H4 (cell line): ENCODE measurements at regions not wholly inside any gene's neighbourhood (a gene's known extent, or its start where the extent isn't known, plus 50 kb on each side); places are given as distances from the start of the nearest gene placed in this dataset.
"Not testable (repeated sequence)": the region's sequence is repeated elsewhere in the genome, so short reads cannot be mapped to it uniquely, and the experiment has no call there.

Experiments used
- DNase-seq: peaks from one replicate; pipeline ENCODE4 v3.0.0-alpha.2; 2015; ENCODE audit warnings: low spot score

DNA sequence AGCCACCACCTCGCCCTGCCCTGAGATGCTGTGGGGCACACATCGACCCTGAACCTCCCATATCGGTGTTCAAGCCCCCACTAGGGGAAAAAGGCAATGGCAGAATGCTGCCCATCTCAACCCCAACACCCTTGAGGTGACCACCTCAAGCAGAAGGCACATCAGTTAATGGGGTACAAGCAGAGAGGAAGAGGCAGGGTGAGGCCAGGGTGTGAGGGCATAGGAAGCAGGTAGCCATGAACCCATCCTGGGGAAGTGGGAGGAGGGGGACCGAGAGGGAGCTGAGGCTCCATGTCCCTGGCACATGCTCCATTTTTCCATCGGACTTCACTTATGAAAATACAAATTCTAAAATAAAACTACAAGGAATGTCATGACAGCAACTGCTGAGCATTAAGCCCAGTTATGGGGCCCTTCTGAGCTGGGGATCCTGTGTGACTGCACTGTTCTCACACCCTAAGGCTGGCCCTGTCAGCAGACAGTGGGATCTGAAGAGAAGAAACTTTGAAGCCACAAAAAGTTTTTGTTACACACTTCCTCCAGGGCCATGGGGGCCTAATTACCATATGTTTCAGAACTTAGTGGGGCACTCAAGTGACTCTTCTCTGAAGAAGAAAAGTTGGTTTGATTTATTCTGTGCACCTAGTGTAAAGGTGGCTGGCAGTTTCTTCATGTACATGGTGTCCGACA, 68.2 kb upstream of the FAM241A start:
- DNase-seq = no peak

DNA sequence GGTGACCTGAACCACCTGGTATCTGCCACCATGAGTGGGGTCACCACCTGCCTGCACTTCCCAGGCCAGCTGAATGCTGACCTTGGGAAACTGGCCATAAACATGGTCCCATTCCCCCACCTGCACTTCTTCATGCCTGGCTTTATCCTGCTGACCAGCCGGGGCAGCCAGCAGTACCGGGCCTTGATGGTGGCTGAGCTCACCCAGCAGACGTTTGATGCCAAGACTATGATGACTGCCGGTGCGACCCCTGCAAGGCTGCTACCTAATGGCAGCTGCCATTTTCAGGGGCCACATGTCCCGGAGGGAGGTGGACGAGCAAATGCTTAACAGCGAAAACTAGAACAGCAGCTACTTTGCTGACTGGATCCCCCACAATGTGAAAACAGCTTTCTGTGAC, 67.5 kb upstream of the FAM241A start:
- no peak for DNase-seq

DNA sequence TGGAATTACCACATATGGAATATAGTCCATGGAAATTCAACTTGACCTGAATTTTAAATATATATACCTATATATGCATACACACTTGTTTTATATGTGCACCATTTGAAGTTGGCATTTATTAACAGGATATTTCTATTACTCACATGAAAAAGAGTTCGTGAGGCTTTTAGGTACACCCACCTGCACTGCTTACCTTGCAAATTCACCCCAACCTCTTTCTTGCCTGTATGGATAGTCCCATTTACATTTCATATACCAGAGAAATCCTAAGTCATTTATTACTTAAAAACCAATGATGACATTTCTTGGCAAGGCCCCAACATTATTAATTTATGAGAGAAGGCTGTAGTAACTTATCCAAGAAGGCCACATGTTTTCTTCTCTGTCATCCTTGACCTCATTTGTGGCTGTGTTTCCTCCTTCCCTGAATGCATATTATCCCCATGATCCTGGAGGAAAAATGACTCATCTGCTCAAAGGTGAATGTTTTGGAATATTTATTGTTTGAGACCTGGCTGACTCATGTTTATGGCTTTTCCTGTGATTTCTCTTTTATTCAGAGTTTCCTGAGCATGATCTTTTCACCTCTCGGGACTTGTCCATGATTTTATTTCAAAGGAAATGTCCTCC, 62.2 kb upstream of the FAM241A start:
- DNase-seq = peak; percentile 80

GRCh38 chr4:112083587-112084347, 61.5 kb upstream of the FAM241A start:
- peak; percentile 20 for DNase-seq

GRCh38 chr4:112085156-112086035, 59.9 kb upstream of the FAM241A start:
- no peak for DNase-seq

DNA sequence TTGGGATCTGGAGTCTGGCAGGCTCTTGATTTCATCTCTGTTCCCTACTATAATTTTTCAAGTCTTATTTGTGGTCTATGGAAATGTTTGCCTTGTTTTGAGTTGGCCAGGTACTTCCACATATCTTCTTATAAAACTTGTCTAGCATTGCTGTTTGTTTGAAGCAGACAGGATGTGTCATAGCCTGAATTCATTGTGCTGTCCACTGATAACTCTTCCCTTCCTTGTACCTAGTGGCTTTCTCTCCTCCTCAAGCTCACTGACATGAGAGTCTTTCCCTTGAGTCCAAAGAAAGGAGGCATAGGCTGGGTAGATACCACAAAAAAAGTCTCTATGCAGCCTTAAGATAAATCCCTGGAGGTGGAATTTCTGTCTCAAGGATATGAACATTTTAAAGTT, 59.2 kb upstream of the FAM241A start:
- DNase-seq = no peak

GRCh38 chr4:112086661-112087060, 58.6 kb upstream of the FAM241A start:
- not testable (repeated sequence) for DNase-seq

DNA sequence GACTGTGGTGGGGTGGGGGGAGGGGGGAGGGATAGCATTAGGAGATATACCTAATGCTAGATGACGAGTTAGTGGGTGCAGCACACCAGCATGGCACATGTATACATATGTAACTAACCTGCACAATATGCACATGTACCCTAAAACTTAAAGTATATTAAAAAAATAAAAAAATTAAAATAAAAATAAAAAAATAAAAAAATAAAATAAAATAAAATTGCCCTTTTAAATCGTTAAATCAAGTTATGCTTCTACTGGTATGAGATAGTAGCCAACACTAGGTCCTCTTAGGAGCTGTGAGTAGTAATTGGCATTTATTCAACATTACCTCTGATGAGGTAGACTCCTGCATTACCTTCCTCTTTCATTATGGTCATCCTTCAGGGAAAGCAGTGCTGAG, 52.9 kb upstream of the FAM241A start:
- not testable (repeated sequence) for DNase-seq

- DNase-seq = no peak
Measured at GRCh38 chr4:112093636-112094202, 51.5 kb upstream of the FAM241A start.

DNA sequence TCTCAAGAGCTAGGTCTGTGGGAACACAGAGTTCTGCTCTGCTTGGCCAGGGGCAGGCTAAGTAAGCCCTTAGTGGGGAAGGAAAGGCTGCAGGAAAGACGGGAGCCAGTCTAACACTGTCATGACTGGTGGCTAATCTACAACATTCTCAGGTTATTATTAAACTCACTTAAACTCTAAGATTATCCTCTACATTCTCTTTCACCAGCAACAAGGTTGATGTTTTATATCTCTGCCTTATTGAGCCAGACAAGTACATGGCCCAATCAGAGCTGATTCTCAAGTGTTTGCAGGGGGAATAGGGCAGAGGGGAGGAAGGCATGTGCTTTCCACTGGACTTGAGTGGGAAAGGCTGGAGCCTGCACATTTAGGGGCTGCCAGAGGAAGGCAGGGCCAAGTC, 50.9 kb upstream of the FAM241A start:
- DNase-seq = no peak
